ENCODE measurements at regions not wholly inside any gene's neighbourhood (a gene's known extent, or its start where the extent isn't known, plus 50 kb on each side); places are given as distances from the start of the nearest gene placed in this dataset.

GRCh38 chr2:6474161-6475140 is 391.3 kb downstream of the CMPK2 start:
- DNase-seq (ENCODE audit: low read depth), result no peak

GRCh38 chr2:6475155-6475940 is 390.4 kb downstream of the CMPK2 start:
- no peak for DNase-seq (ENCODE audit: low read depth)

GRCh38 chr2:6480514-6480913 is 385.2 kb downstream of the CMPK2 start:
- no peak for DNase-seq (ENCODE audit: low read depth)

- DNase-seq (ENCODE audit: low read depth), result no peak
Measured at GRCh38 chr2:6482256-6482655, 383.5 kb downstream of the CMPK2 start.

GRCh38 chr2:6487765-6488164 is 377.9 kb downstream of the CMPK2 start:
- DNase-seq (ENCODE audit: low read depth), result no peak

- no peak for DNase-seq (ENCODE audit: low read depth)
Measured at GRCh38 chr2:6492573-6492972, 373.1 kb downstream of the CMPK2 start.

GRCh38 chr2:6493266-6493665 is 372.4 kb downstream of the CMPK2 start:
- DNase-seq (ENCODE audit: low read depth), result no peak

- no peak for DNase-seq (ENCODE audit: low read depth)
Measured at GRCh38 chr2:6493669-6494068, 372.0 kb downstream of the CMPK2 start.

GRCh38 chr2:6495466-6495865 is 370.2 kb downstream of the CMPK2 start:
- DNase-seq (ENCODE audit: low read depth), result no peak

GRCh38 chr2:6496376-6496775 is 369.3 kb downstream of the CMPK2 start:
- no peak for DNase-seq (ENCODE audit: low read depth)

- no peak for DNase-seq (ENCODE audit: low read depth)
Measured at GRCh38 chr2:6497048-6497447, 368.7 kb downstream of the CMPK2 start.

- no peak for DNase-seq (ENCODE audit: low read depth)
Measured at GRCh38 chr2:6498841-6499240, 366.9 kb downstream of the CMPK2 start.

GRCh38 chr2:6499691-6500090 is 366.0 kb downstream of the CMPK2 start:
- DNase-seq (ENCODE audit: low read depth), result no peak

- no peak for DNase-seq (ENCODE audit: low read depth)
Measured at GRCh38 chr2:6506361-6506794, 359.3 kb downstream of the CMPK2 start.

GRCh38 chr2:6506859-6507258 is 358.8 kb downstream of the CMPK2 start:
- DNase-seq (ENCODE audit: low read depth), result no peak

- no peak for DNase-seq (ENCODE audit: low read depth)
Measured at GRCh38 chr2:6510532-6510931, 355.2 kb downstream of the CMPK2 start.

- no peak for DNase-seq (ENCODE audit: low read depth)
Measured at GRCh38 chr2:6512589-6512988, 353.1 kb downstream of the CMPK2 start.

GRCh38 chr2:6516674-6517073 is 349.0 kb downstream of the CMPK2 start:
- no peak for DNase-seq (ENCODE audit: low read depth)

GRCh38 chr2:6518361-6518760 is 347.3 kb downstream of the CMPK2 start:
- DNase-seq (ENCODE audit: low read depth), result no peak

GRCh38 chr2:6523476-6523875 is 342.2 kb downstream of the CMPK2 start:
- no peak for DNase-seq (ENCODE audit: low read depth)

- DNase-seq (ENCODE audit: low read depth), result no peak
Measured at GRCh38 chr2:6524691-6525474, 340.8 kb downstream of the CMPK2 start.

- no peak for DNase-seq (ENCODE audit: low read depth)
Measured at GRCh38 chr2:6525475-6525964, 340.2 kb downstream of the CMPK2 start.
